Retinal pigment epithelial cell (primary cell): ENCODE measurements at regions not wholly inside any gene's neighbourhood (a gene's known extent, or its start where the extent isn't known, plus 50 kb on each side); places are given as distances from the start of the nearest gene placed in this dataset.

Experiments used
- DNase-seq: peaks from one replicate; pipeline ENCODE4 v3.0.0-alpha.2; 2010; ENCODE audit warnings: low read depth
- H3K4me3 ChIP-seq: 2 replicates; pipeline ENCODE4 v1.5.1; 2011; ENCODE audit warnings: mild to moderate bottlenecking, low read length, control low read depth, moderate library complexity
- TF ChIP-seq, protein P1 (sequence below): conservative IDR thresholded peaks from 2 replicates; pipeline ENCODE4 v1.5.1; 2011; ENCODE audit warnings: low read depth, low read length, control low read depth, inconsistent platforms

DNA sequence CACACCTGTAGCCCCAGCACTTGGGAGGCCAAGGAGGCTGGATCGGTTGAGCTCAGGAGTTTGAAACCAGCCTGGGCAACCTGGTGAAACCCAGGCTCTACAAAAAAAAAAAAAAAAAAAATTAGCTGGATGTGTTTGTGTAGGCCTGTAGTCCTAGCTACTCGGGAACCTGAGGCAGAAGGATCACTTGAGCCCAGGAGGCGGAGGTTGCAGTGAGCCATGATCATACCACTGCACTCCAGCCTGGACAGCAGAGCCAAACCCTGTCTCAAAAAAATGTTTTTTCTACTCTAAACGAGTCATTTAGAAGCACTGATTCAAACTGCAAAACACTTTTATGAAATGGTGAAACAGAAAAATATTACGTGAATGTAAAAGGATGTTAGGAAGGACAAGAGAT lies 69.1 kb upstream of the SLC39A10 start:
- TF ChIP-seq, protein P1, sequence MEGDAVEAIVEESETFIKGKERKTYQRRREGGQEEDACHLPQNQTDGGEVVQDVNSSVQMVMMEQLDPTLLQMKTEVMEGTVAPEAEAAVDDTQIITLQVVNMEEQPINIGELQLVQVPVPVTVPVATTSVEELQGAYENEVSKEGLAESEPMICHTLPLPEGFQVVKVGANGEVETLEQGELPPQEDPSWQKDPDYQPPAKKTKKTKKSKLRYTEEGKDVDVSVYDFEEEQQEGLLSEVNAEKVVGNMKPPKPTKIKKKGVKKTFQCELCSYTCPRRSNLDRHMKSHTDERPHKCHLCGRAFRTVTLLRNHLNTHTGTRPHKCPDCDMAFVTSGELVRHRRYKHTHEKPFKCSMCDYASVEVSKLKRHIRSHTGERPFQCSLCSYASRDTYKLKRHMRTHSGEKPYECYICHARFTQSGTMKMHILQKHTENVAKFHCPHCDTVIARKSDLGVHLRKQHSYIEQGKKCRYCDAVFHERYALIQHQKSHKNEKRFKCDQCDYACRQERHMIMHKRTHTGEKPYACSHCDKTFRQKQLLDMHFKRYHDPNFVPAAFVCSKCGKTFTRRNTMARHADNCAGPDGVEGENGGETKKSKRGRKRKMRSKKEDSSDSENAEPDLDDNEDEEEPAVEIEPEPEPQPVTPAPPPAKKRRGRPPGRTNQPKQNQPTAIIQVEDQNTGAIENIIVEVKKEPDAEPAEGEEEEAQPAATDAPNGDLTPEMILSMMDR = no peak
- no peak overlapping the region for H3K4me3 ChIP-seq
- DNase-seq = no peak

DNA sequence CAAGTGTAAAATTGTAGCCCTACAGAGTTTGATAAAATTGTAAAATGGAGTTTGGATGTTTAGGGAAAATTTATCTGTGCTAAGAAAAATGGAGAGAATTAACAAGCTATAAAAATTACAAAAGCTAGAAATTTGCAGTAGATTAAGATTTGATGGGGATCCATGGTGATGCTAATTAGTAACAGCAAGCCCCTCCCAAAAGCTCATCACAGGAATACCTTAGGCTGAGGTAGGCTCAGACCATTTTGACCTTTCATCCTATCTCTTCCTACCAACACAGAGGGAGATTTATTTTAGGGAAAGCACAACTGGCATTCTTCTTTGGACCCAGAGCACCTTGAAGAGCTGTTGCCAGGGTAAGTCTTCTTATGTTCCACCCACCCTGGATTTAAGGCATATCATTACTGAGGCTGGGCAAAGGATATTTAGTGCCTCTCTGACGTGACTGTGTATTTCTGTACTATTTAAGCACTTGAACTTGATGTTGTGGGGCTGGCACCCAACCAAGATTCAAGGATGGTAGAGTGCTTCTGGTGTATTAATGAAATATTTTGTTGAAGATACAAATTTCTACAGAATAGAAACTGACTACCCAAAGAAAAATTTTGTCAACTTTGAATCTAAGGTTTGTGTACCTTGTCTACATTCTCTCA lies 70.8 kb upstream of the SLC39A10 start:
- DNase-seq = no peak

DNA sequence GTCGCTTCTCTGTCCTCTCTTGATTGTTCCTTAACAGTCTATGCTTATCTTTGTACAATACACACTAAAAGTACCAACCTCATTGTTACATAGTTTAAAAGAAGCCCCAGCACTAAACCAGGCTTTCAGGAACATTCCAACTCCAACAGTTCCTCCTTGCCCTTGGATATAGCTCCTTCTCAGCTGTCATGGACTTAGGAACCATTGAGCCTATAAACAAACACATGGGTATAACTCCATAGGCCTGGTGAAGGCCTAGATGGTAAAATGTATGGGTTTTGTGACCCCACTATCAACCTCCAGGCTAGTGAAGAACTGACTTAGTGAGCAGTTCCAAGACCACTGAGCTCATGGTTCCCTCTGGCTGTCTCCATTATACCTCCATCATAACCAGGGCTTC lies 74.8 kb upstream of the SLC39A10 start:
- TF ChIP-seq, protein P1 = no peak
- no peak overlapping the region for H3K4me3 ChIP-seq
- DNase-seq = no peak

More for the DNA sequence above, 70.8 kb upstream of the SLC39A10 start:
- TF ChIP-seq, protein P1 = no peak
- no peak overlapping the region for H3K4me3 ChIP-seq

DNA sequence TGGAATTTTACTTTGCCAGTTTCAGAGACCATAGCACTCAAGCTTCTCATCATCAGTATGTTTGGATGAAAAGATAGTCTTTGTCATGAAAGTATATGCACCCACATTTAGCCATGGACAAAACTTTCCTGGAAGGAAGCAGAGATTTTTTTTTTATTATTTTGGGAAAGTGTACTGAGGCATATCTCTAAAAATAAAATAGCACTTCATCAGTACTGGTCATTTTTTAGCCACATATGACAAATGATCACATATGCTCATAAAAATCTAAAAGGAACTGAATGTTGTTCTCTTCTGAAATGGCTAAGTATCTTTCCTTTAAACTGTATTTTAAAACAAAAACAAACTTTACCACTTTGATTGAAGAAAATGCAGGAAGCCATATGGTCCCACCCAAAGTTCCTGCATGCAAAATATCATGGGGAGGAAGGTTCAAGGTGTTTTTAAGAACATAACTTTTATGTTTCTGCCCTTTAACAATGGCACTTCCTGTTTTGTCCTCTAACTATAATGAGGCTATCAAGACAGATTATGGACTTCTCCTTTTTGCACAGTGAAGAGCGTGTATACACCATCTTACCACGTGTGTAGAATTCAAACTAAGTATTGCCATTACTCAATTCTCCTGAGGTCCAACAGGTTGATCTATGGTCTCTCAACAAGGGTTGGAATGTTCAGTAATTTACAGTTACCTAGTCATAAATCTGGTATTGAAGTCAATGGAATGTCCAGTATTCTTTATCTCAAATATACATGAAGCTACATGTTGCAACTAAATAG lies 77.1 kb upstream of the SLC39A10 start:
- DNase-seq = no peak
- TF ChIP-seq, protein P1 = no peak
- H3K4me3 ChIP-seq = no peak overlapping the region

DNA sequence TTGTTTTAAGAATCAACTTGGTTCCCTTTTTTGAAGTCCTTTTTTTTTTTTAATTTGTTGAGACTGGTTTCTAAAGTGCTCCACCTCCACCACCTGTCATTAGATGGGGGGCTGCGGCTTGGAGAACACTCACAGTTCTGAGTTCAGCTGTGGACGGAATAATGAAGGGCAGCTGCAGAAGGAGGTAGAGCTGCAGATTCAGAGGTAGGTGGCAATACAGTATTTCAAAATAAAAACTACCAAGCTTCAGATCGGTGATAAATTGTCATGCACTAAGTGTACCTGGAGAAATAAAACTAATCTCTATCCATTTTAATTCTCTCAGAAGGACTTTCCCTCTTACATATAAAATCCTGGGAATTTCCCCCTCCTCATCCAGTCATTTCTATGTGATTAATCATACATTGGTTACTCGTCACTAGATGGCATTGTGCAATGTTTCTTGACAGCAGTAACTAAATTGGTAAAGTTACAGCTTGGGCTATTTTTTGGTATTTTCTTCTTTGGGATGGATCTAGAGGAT lies 81.1 kb upstream of the SLC39A10 start:
- no peak overlapping the region for H3K4me3 ChIP-seq
- TF ChIP-seq, protein P1 = no peak
- peak; percentile 77 for DNase-seq

DNA sequence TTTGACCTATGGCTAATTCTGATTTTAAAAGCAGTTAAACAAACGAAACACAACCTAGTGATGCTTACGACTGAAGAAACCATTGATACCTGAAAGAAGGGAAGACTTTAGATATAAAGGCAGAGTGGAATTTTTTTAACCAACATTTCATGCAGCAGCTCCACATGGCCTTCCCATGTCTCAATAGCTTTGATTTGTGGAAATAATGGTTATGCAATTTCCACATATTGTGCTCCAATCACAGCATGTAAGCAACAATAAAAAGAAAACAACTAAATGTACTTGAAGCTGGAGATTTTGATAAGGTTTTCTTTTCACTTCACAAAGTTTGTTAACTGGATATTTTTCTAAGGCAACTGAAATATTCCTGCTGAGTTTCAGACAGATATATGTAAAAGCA lies 82.0 kb upstream of the SLC39A10 start:
- TF ChIP-seq, protein P1 = no peak
- DNase-seq = no peak

DNA sequence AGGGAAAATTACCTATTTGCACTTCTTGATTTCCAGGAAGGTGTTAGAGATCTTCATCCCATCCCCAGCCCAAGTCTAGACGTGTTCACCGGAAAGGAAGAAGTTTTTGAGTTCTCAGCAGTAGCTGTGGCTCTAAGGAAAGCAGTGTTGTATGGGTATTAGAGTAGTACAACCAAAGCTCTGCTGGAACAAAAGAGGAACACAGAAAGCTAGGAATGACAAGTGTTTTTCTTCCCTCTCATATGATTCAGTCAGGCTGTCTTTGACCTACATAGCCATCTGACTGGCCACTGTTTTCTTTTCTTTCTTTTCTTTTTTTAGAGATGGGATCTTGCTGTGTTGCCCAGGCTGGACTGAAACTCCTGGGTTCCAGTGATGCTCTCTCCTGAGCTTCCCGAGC lies 82.7 kb upstream of the SLC39A10 start:
- no peak overlapping the region for H3K4me3 ChIP-seq
- TF ChIP-seq, protein P1 = no peak
- DNase-seq = no peak

More for the DNA sequence above, 82.0 kb upstream of the SLC39A10 start:
- no peak overlapping the region for H3K4me3 ChIP-seq
